Esophagus mucosa (tissue), 1 donor: ENCODE measurements at regions not wholly inside any gene's neighbourhood (a gene's known extent, or its start where the extent isn't known, plus 50 kb on each side); places are given as distances from the start of the nearest gene placed in this dataset.
"Not testable (repeated sequence)": the region's sequence is repeated elsewhere in the genome, so short reads cannot be mapped to it uniquely, and the experiment has no call there.

ENCODE experiments used
- ATAC-seq: fragments of 200-7000 bp; cut with Tn5 transposase; one replicate; pipeline ENCODE4 v1.9.1; 2020
- donor health status: DM: yes; HTN: yes; CAD: no.

- no peak for ATAC-seq
These were observed 293.1 kb upstream of the FOXF1 start for GRCh38 chr16:86217001-86217890.

GRCh38 chr16:86217891-86218270, 292.4 kb upstream of the FOXF1 start:
- ATAC-seq = no peak

- ATAC-seq = no peak
These were observed 291.7 kb upstream of the FOXF1 start for GRCh38 chr16:86218479-86219170.

GRCh38 chr16:86219655-86220445, 290.5 kb upstream of the FOXF1 start:
- ATAC-seq = no peak

- ATAC-seq = no peak
These were observed 289.8 kb upstream of the FOXF1 start for GRCh38 chr16:86220561-86220960.

- no peak for ATAC-seq
These were observed 289.2 kb upstream of the FOXF1 start for GRCh38 chr16:86221085-86221484.

- no peak for ATAC-seq
These were observed 287.8 kb upstream of the FOXF1 start for GRCh38 chr16:86222547-86222946.

- ATAC-seq = no peak
These were observed 287.3 kb upstream of the FOXF1 start for GRCh38 chr16:86222965-86223551.

- ATAC-seq = no peak
These were observed 286.2 kb upstream of the FOXF1 start for GRCh38 chr16:86224126-86224525.

GRCh38 chr16:86224629-86225028, 285.7 kb upstream of the FOXF1 start:
- no peak for ATAC-seq

- ATAC-seq = no peak
These were observed 284.4 kb upstream of the FOXF1 start for GRCh38 chr16:86225905-86226371.

- ATAC-seq = no peak
These were observed 283.3 kb upstream of the FOXF1 start for GRCh38 chr16:86227041-86227440.

- no peak for ATAC-seq
These were observed 282.5 kb upstream of the FOXF1 start for GRCh38 chr16:86227801-86228200.

GRCh38 chr16:86228713-86229112, 281.6 kb upstream of the FOXF1 start:
- ATAC-seq = no peak

- no peak for ATAC-seq
These were observed 281.0 kb upstream of the FOXF1 start for GRCh38 chr16:86229283-86229682.

GRCh38 chr16:86229866-86230656, 280.3 kb upstream of the FOXF1 start:
- no peak for ATAC-seq

- no peak for ATAC-seq
These were observed 278.9 kb upstream of the FOXF1 start for GRCh38 chr16:86231321-86231995.

- no peak for ATAC-seq
These were observed 278.4 kb upstream of the FOXF1 start for GRCh38 chr16:86231996-86232350.

GRCh38 chr16:86232496-86232895, 277.8 kb upstream of the FOXF1 start:
- ATAC-seq = no peak

- not testable (repeated sequence) for ATAC-seq
These were observed 276.8 kb upstream of the FOXF1 start for GRCh38 chr16:86233506-86233905.

GRCh38 chr16:86239381-86239780, 270.9 kb upstream of the FOXF1 start:
- ATAC-seq = no peak
